ENCODE measurements at regions not wholly inside any gene's neighbourhood (a gene's known extent, or its start where the extent isn't known, plus 50 kb on each side); places are given as distances from the start of the nearest gene placed in this dataset.
A peak's percentile ranks its signal among the peaks of the same experiment; 100 is the strongest.
"Not testable (repeated sequence)": the region's sequence is repeated elsewhere in the genome, so short reads cannot be mapped to it uniquely, and the experiment has no call there.

DNA sequence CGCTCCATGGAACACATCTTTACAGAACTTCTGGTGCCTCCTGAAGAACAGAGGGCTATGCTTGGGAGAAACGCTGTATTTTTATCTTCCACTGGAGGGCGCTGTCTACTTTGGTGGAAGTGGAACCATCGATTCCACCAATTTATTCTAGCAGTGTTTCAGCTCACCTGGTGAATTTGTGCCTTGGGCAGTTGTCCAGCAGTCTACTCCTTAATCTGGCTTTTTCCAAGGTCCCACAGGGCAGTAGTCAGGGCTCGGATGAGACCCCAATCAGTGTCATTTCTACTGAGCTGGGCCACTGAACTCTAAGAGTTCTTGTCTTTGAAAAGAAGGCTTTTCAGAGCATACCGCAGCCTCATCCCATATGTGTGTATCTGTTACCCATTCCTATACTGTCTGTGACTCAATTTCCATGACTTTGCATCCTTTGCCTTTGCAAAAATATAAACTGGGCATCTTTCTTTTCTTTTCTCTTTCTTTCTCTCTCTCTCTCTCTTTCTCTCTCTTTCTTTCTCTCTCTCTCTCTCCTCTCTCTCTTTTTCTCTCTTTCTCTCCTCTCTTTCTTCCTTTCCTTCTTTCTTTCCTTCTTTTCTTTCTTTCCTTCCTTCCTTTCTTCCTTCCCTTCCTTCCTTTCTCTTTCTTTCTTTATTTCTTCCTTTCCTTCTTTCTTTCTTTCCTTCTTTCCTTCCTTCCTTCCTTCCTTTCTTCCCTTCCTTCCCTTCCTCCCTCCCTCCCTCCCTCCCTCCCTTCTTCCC, 138.4 kb upstream of the ZNF618 start:
- no peak overlapping the region for H3K4me3 Mint-ChIP-seq
- peaks cover 3% of the 10 kb centered on the region for H3K36me3 Mint-ChIP-seq
- H3K9me3 Mint-ChIP-seq: peaks cover 0 to 4% (median 2%) of the 10 kb centered on the region in 3 donors
- peak overlapping the region in 1 of 3 donors; percentile 23 for H3K27ac Mint-ChIP-seq
- H3K4me1 Mint-ChIP-seq: no peaks in the 10 kb centered on the region
- H3K27me3 Mint-ChIP-seq: peaks cover 20% of the 10 kb centered on the region

DNA sequence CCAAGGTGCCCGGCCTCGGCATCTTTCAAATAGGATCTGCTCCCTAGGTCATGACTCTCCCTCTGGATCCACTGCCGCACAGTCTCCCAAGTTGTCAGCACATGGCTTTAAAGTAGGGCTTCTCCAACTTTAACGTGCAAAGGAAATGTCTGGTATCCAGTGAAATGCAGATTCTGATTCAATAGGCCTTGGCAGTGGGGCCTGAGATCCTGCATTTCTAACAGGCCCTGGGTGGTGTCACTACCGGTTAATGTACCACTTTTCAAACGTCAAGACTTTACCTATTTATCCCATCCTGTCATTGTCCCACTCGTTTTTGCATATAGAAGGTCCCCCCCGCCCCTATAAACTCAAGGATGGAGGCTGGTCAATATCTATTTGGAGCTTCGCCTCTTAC, 137.6 kb upstream of the ZNF618 start:
- Mint-ChIP-seq H3K4me1 (no peaks in the 10 kb centered on the region), H3K4me3 (no peak overlapping the region), H3K36me3 (peaks cover 3% of the 10 kb centered on the region), H3K27ac (peak overlapping the region in 1 of 3 donors; percentile 7), H3K27me3 (peaks cover 18% of the 10 kb centered on the region), H3K9me3 (peaks cover 0 to 4% (median 0%) of the 10 kb centered on the region in 3 donors)

DNA sequence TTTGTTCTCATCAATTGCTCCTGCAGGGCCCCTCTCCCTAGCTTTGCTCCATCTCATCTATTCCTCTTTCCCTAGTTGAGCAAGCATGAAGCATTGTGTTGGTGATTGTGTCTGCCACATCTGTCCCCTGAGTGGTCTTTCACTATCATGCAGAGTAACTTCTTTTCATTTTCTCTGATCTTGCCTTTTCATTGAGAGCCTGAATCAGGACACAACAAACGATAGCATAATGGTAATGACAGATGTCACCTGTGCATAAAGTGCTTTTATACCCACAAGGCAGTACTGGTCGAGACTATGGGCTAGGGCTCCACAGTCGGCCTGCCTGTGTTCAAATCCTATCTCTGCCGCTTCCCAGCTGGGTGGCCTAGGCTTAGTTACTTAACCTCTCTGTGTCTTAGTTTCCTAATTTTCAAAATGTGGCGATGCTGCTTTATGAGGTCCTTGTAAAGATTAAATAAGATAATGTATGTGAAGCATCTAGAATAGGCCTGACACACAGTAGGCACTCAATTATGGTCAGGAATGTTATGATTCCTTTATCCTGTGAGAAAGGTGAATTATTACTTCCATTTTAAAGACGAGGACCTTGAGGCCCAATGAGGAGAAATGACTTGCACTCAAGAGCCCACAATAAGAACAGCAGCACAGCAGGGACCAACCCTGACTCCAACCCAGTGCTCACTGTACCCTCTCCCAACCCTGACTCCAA, 137.1 kb upstream of the ZNF618 start:
- Mint-ChIP-seq H3K27me3 (peaks cover 16% of the 10 kb centered on the region), H3K36me3 (peaks cover 3% of the 10 kb centered on the region), H3K9me3 (peaks cover 0 to 4% (median 0%) of the 10 kb centered on the region in 3 donors)

DNA sequence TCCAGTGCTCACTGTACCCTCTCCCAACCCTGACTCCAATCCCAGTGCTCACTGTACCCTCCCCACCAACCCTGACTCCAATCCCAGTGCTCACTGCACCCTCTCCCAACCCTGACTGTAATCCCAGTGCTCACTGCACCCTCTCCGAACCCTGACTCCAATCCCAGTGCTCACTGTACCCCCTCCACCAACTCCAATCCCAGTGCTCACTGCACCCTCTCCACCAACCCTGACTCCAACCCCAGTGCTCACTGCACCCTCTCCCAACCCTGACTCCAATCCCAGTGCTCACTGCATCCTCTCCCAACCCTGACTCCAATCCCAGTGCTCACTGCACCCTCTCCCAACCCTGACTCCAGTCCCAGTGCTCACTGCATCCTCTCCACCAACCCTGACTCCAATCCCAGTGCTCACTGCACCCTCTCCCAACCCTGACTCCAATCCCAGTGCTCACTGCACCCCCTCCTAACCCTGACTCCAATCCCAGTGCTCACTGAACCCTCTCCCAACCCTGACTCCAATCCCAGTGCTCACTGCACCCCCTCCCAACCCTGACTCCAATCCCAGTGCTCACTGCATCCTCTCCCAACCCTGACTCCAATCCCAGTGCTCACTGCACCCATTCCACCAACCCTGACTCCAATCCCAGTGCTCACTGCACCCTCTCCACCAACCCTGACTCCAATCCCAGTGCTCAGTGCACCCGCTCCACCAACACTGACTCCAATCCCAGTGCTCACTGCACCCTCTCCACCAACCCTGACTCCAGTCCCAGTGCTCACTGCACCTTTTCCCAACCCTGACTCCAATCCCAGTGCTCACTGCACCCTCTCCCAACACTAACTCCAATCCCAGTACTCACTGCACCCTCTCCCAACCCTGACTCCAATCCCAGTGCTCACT, 136.3 kb upstream of the ZNF618 start:
- Mint-ChIP-seq H3K27ac (peak overlapping the region in 1 of 3 donors; percentile 63), H3K27me3 (peaks cover 15% of the 10 kb centered on the region)
- H3K4me1 Mint-ChIP-seq, H3K9me3 Mint-ChIP-seq, H3K36me3 Mint-ChIP-seq, H3K4me3 Mint-ChIP-seq: not testable (repeated sequence)

More for the DNA sequence above, 137.1 kb upstream of the ZNF618 start:
- Mint-ChIP-seq H3K4me1 (no peaks in the 10 kb centered on the region), H3K27ac (peak overlapping the region in 2 of 3 donors; percentile 7 to 63), H3K4me3 (no peak overlapping the region)

DNA sequence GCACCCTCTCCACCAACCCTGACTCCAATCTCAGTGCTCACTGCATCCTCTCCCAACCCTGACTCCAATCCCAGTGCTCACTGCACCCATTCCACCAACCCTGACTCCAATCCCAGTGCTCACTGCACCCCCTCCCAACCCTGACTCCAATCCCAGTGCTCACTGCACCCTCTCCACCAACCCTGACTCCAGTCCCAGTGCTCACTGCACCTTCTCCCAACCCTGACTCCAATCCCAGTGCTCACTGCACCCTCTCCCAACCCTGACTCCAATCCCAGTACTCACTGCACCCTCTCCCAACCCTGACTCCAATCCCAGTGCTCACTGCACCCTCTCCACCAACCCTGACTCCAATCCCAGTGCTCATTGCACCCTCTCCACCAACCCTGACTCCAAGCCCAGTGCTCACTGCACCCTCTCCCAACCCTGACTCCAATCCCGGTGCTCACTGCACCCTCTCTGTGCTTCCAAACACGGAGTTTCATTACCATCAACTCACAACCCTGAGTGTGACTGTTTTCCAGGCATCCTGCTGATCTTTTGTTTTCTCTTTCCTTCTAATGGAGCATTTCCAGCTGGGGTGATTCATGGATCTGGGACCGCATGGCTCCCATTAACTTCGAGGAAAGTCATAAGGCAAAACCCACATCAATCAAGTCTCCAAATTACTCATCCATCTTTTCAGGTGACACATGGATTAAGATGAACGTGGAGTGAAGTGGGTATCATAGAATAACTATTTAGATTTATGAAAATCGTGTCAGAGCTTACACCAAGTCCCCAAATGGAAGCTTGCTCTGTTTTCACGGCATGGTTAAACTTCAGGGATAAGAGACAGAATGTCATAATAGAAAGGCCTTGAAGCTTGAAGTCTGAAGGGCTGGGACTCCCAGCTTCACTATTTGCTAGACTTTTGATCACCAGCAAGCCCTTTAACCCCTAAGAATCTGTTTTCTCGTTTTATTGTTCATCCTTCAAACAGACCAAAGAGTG, 135.3 kb upstream of the ZNF618 start:
- not testable (repeated sequence) for H3K4me3 Mint-ChIP-seq, H3K36me3 Mint-ChIP-seq, H3K9me3 Mint-ChIP-seq, H3K4me1 Mint-ChIP-seq
- Mint-ChIP-seq H3K27ac (peak overlapping the region; percentile 30 to 80 (median 35)), H3K27me3 (peaks cover 13% of the 10 kb centered on the region)

- Mint-ChIP-seq H3K27me3 (peaks cover 11% of the 10 kb centered on the region), H3K9me3 (peaks cover 0 to 4% (median 4%) of the 10 kb centered on the region in 3 donors), H3K4me3 (no peak overlapping the region), H3K36me3 (peaks cover 3% of the 10 kb centered on the region), H3K27ac (peak overlapping the region in 1 of 3 donors; percentile 15), H3K4me1 (no peaks in the 10 kb centered on the region)
Observed at GRCh38 chr9:113741886-113742854, 133.9 kb upstream of the ZNF618 start.

DNA sequence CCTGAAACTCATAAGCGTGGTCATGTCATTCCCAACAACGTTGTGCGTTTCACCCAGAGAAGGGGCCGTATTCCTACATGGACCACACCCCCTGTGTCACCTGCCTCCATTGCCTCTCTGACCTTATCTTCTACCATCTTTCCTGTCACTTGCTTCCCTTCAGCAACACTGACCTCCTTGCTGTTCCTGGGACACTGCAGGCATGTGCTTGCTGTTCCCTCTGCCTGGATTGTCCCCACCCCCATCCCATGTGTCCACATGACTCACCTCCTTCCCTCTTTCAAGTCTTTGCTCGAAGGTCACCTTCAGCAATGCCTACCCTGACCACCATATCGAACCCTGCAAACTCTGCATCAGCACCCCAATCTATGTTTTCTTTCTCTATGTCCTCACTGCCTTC, 133.2 kb upstream of the ZNF618 start:
- Mint-ChIP-seq H3K4me3 (no peak overlapping the region), H3K4me1 (no peaks in the 10 kb centered on the region), H3K36me3 (peaks cover 3% of the 10 kb centered on the region), H3K9me3 (peaks cover 5% of the 10 kb centered on the region in 3 donors), H3K27me3 (peaks cover 8% of the 10 kb centered on the region), H3K27ac (no peak overlapping the region)

DNA sequence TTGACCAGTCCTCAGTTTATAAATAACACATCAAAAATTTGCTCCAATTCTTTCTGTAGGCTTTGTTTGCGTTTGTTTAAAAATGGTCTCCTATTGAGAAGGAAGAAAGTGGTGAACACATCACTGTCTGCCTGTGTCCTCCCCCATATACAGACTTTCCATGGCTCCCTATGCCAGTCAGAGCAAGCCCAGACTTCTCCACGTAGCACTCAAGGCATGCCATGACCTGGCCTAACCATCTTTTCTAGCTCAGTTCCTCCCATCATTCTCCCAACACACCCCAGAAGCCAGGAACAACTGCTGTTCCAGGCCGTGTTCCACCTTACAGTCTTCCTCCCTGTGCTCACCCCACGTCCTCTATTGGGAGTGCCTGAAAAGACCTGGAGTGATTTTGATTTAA, 129.6 kb upstream of the ZNF618 start:
- Mint-ChIP-seq H3K36me3 (no peaks in the 10 kb centered on the region), H3K4me1 (no peaks in the 10 kb centered on the region), H3K27me3 (peaks cover 4% of the 10 kb centered on the region), H3K4me3 (no peak overlapping the region), H3K9me3 (peaks cover 6 to 18% (median 10%) of the 10 kb centered on the region in 3 donors), H3K27ac (no peak overlapping the region)

DNA sequence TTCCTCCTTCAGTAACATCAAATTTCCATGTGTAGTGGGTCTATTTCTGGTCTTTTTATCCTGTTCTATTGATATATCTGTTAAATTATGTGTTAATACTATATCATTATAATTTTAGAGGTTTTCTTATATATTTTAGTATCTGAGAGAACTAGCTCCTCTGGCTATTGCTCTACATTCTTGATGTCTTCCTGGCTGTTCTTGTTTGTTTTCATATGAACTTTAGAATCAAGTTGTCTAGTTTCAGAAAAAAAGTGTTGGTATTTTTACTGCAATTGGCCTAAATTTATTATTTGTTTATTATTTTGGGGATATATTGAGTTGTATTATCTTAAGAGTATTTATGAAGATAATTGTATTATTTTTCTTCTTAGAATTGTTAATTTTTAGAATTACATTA, 128.0 kb upstream of the ZNF618 start:
- no peaks in the 10 kb centered on the region for H3K4me1 Mint-ChIP-seq
- no peaks in the 10 kb centered on the region for H3K36me3 Mint-ChIP-seq
- H3K27me3 Mint-ChIP-seq: peaks cover 3% of the 10 kb centered on the region
- H3K4me3 Mint-ChIP-seq: no peak overlapping the region
- peaks cover 7 to 18% (median 10%) of the 10 kb centered on the region in 3 donors for H3K9me3 Mint-ChIP-seq
- H3K27ac Mint-ChIP-seq: no peak overlapping the region

DNA sequence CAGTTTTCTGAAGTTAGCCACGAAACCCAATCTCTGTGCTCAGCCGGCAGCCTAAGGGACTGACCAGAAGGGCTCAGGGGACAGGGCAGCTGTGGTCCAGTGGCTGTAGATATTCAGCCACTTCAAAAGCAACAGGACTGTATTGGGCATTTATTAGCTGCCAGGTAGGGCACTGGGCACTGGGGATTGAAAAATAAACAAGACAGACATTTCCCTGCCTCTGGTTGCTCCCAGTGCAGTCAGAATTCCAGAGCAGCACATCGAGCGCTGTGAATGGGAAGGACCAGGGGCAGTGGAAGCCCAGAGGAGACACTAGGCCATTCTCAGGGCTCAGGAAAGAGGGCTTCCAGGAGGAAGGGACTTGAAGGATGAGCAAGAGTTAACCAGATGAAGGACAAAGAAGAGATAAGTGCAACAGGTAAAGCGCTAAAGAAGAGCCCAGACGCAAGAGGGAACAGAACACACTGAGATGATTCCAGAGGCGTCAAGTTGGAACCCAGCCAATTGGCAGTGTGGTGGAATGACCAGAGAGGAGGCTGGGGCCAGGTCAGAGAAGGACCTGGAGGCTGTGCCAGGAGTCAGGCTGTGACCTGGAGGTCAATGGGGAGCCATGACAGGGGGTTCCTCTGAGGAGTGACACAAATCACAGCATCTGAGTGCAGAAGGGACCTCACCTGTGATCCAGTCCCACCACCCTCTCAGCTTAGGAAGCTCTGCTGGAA, 122.5 kb upstream of the ZNF618 start:
- no peak overlapping the region for H3K4me3 Mint-ChIP-seq
- peaks cover 2% of the 10 kb centered on the region for H3K36me3 Mint-ChIP-seq
- H3K27ac Mint-ChIP-seq: no peak overlapping the region
- H3K4me1 Mint-ChIP-seq: peaks cover 0 to 2% (median 1%) of the 10 kb centered on the region in 3 donors
- peaks cover 12% of the 10 kb centered on the region for H3K27me3 Mint-ChIP-seq
- H3K9me3 Mint-ChIP-seq: peaks cover 1 to 11% (median 9%) of the 10 kb centered on the region in 3 donors

- no peak overlapping the region for H3K4me3 Mint-ChIP-seq
- peaks cover 4 to 8% (median 5%) of the 10 kb centered on the region in 3 donors for H3K9me3 Mint-ChIP-seq
- H3K27me3 Mint-ChIP-seq: peaks cover 23% of the 10 kb centered on the region
- no peak overlapping the region for H3K27ac Mint-ChIP-seq
- peaks cover 4% of the 10 kb centered on the region for H3K36me3 Mint-ChIP-seq
- H3K4me1 Mint-ChIP-seq: peaks cover 0 to 2% (median 1%) of the 10 kb centered on the region in 3 donors
Observed at GRCh38 chr9:113754739-113755138, 121.4 kb upstream of the ZNF618 start.

- Mint-ChIP-seq H3K9me3 (peaks cover 4 to 8% (median 5%) of the 10 kb centered on the region in 3 donors), H3K27ac (no peak overlapping the region), H3K4me3 (no peak overlapping the region), H3K27me3 (peaks cover 21% of the 10 kb centered on the region), H3K36me3 (peaks cover 4% of the 10 kb centered on the region), H3K4me1 (peaks cover 0 to 2% (median 1%) of the 10 kb centered on the region in 3 donors)
Observed at GRCh38 chr9:113755433-113755832, 120.7 kb upstream of the ZNF618 start.
